SK-N-SH (cell line): ENCODE measurements at regions not wholly inside any gene's neighbourhood (a gene's known extent, or its start where the extent isn't known, plus 50 kb on each side); places are given as distances from the start of the nearest gene placed in this dataset.

Experiments
- CTCF ChIA-PET: fragments of 300-600, 350-600 bp; formaldehyde crosslinking; extraction: SDS; loops from one replicate; lab custom pipeline; 2021; lab: Yijun Ruan, JAX
- POLR2A ChIA-PET: fragments of 350-600 bp; sonication (Branson Sonifier 250); formaldehyde crosslinking; extraction: SDS; loops from one replicate; lab custom pipeline; 2020; ENCODE audit warnings: antibody characterized with exemption, inconsistent platforms; lab: Yijun Ruan, JAX
- DNase-seq: peaks from one replicate; pipeline ENCODE4 v3.0.0; 2012
- H2AFZ ChIP-seq: fragments of 200-600 bp; sonication (generic); 2 replicates; pipeline ENCODE4 v1.8.1; 2016; ENCODE audit warnings: antibody characterized with exemption, mild to moderate bottlenecking, low read depth
- H3F3A ChIP-seq: fragments of 200-600 bp; sonication (generic); replicated peaks from 2 replicates; pipeline ENCODE3; 2016; ENCODE audit warnings: antibody characterized with exemption, mild to moderate bottlenecking; ENCODE audit not compliant: insufficient read depth
- H3K27ac ChIP-seq, 2 experiments: fragments of 200-500 bp in 1 of 2; fragments of 200-600 bp in 1 of 2; sonication (Bioruptor generic) in 1 of 2; sonication (generic), shearing (Covaris generic) in 1 of 2; 2 replicates each; pipeline versions ENCODE4 v1.5.1 to v1.6.1; 2014 to 2016; ENCODE audit warnings: low read depth in 2 of 2, inconsistent platforms in 1 of 2, low read length in 1 of 2, mild to moderate bottlenecking in 1 of 2, mixed read lengths in 1 of 2
- H3K27me3 ChIP-seq: fragments of 200-600 bp; sonication (generic), shearing (Covaris generic); 2 replicates; pipeline ENCODE4 v1.6.1; 2016; ENCODE audit warnings: mixed run types; ENCODE audit not compliant: insufficient read depth
- H3K36me3 ChIP-seq, 2 experiments: fragments of 200-500 bp in 1 of 2; fragments of 200-600 bp in 1 of 2; sonication (Bioruptor generic) in 1 of 2; sonication (generic) in 1 of 2; replicated peaks in 1 of 2; 2 replicates each; pipeline versions ENCODE3 to v1.5.1; 2014 to 2016; ENCODE audit warnings: low read length in 1 of 2, mild to moderate bottlenecking in 1 of 2; ENCODE audit not compliant: insufficient read depth in 2 of 2, control insufficient read depth in 1 of 2
- H3K4me1 ChIP-seq, 2 experiments: fragments of 200-500 bp in 1 of 2; fragments of 200-600 bp in 1 of 2; sonication (Bioruptor generic) in 1 of 2; sonication (generic), shearing (Covaris generic) in 1 of 2; 2 replicates each; pipeline versions ENCODE4 v1.5.1 to v1.6.1; 2014 to 2016; ENCODE audit warnings: low read depth in 1 of 2, low read length in 1 of 2, mixed run types in 1 of 2; ENCODE audit not compliant: insufficient read depth in 2 of 2, control insufficient read depth in 1 of 2
- H3K4me2 ChIP-seq: fragments of 200-600 bp; sonication (generic), shearing (Covaris generic); 2 replicates; pipeline ENCODE4 v1.6.1; 2017; ENCODE audit warnings: mixed run types
- H3K4me3 ChIP-seq, 2 experiments: fragments of 200-500 bp in 1 of 2; fragments of 200-600 bp in 1 of 2; sonication (Bioruptor generic) in 1 of 2; sonication (generic), shearing (Covaris generic) in 1 of 2; 2 replicates each; pipeline versions ENCODE4 v1.5.1 to v1.8.1; 2014 to 2016; ENCODE audit warnings: low read depth in 2 of 2, inconsistent platforms in 1 of 2, low read length in 1 of 2, mild to moderate bottlenecking in 1 of 2, mixed read lengths in 1 of 2, moderate library complexity in 1 of 2
- H3K79me2 ChIP-seq: fragments of 200-600 bp; sonication (generic); 2 replicates; pipeline ENCODE4 v1.8.1; 2017; ENCODE audit warnings: mild to moderate bottlenecking; ENCODE audit not compliant: insufficient read depth
- H3K9ac ChIP-seq: fragments of 200-600 bp; sonication (generic); 2 replicates; pipeline ENCODE4 v1.6.1; 2017; ENCODE audit warnings: mixed run types
- H3K9me2 ChIP-seq: fragments of 200-600 bp; sonication (generic); 2 replicates; pipeline ENCODE4 v1.6.1; 2017; ENCODE audit warnings: mixed run types
- H3K9me3 ChIP-seq: fragments of 200-600 bp; sonication (generic); 2 replicates; pipeline ENCODE4 v1.6.1; 2017; ENCODE audit warnings: mixed run types, mild to moderate bottlenecking, moderate library complexity
- H4K20me1 ChIP-seq: fragments of 200-600 bp; sonication (generic); 2 replicates; pipeline ENCODE4 v1.6.1; 2017; ENCODE audit warnings: mild to moderate bottlenecking, mixed run types; ENCODE audit not compliant: insufficient read depth
- ELF1 ChIP-seq: IDR thresholded peaks from 2 replicates; pipeline ENCODE4 v1.4.0; 2012
- FOXJ3 ChIP-seq: sonication (generic); formaldehyde crosslinking; IDR thresholded peaks from 2 replicates; pipeline ENCODE4 v1.5.1; 2020; ENCODE audit warnings: mild to moderate bottlenecking, missing genetic modification reagents
- MEF2A ChIP-seq: IDR thresholded peaks from 2 replicates; pipeline ENCODE4 v1.4.0; 2012; ENCODE audit warnings: low read depth, borderline replicate concordance
- MXI1 ChIP-seq: IDR thresholded peaks from 2 replicates; pipeline ENCODE4 v1.6.1; 2012; ENCODE audit warnings: mild to moderate bottlenecking, low read depth, low read length, improper control_type of control experiment
- PBX3 ChIP-seq: IDR thresholded peaks from 2 replicates; pipeline ENCODE4; 2012
- POLR2AphosphoS5 ChIP-seq: IDR thresholded peaks from 2 replicates; pipeline ENCODE4 v1.6.1; 2012; ENCODE audit warnings: low read depth, low read length
- RFX5 ChIP-seq: IDR thresholded peaks from 2 replicates; pipeline ENCODE4 v1.6.1; 2012; ENCODE audit warnings: mild to moderate bottlenecking, improper control_type of control experiment, low read length
- RXRA ChIP-seq: IDR thresholded peaks from 2 replicates; pipeline ENCODE4 v1.4.0; 2012; ENCODE audit warnings: low read depth, mild to moderate bottlenecking, borderline replicate concordance
- SIN3A ChIP-seq: IDR thresholded peaks from 2 replicates; pipeline ENCODE4 v1.6.1; 2012; ENCODE audit warnings: low read depth, mild to moderate bottlenecking, low read length, moderate library complexity, borderline replicate concordance
- SMC3 ChIP-seq: IDR thresholded peaks from 2 replicates; pipeline ENCODE4 v1.6.1; 2012; ENCODE audit warnings: low read depth, low read length, improper control_type of control experiment
- ZBTB33 ChIP-seq: IDR thresholded peaks from 2 replicates; pipeline ENCODE4 v1.4.0; 2012; ENCODE audit warnings: low read depth, borderline replicate concordance
- WGBS: methylation state at CpG from one replicate; pipeline ENCODE4 v1.1.6; 2017; ENCODE audit warnings: low lambda C conversion rate; 5-methylcytosine and 5-hydroxymethylcytosine counted together
- TF ChIP-seq, protein P1 (sequence below): fragments of 150-350 bp; IDR thresholded peaks from 2 replicates; pipeline ENCODE4 v1.6.1; 2016; ENCODE audit warnings: mild to moderate bottlenecking, low read depth, low read length
- TF ChIP-seq, protein P2 (sequence below): IDR thresholded peaks from 2 replicates; pipeline ENCODE4 v1.4.0; 2012; ENCODE audit warnings: low read depth, borderline replicate concordance
- TF ChIP-seq, protein P3 (sequence below): fragments of 150-350 bp; IDR thresholded peaks from 2 replicates; pipeline ENCODE4 v1.6.1; 2017; ENCODE audit warnings: antibody characterized with exemption, low read length, low read depth, borderline replicate concordance

GRCh38 chr2:58740426-58740825, 499.3 kb upstream of the FANCL start:
- H3K4me1 ChIP-seq, result no peaks in the 10 kb centered on the region
- H3K36me3 ChIP-seq, result no peaks in the 10 kb centered on the region
- H3K9me3 ChIP-seq, result no peaks in the 10 kb centered on the region
- H3K27ac ChIP-seq, result no peak overlapping the region
- TF ChIP-seq RFX5, result no peak
- TF ChIP-seq SMC3, result no peak
- no peak for TF ChIP-seq SIN3A
- TF ChIP-seq ELF1, result no peak
- TF ChIP-seq MXI1, result no peak
- no peak for TF ChIP-seq ZBTB33
- TF ChIP-seq FOXJ3, result no peak
- TF ChIP-seq, protein P1, sequence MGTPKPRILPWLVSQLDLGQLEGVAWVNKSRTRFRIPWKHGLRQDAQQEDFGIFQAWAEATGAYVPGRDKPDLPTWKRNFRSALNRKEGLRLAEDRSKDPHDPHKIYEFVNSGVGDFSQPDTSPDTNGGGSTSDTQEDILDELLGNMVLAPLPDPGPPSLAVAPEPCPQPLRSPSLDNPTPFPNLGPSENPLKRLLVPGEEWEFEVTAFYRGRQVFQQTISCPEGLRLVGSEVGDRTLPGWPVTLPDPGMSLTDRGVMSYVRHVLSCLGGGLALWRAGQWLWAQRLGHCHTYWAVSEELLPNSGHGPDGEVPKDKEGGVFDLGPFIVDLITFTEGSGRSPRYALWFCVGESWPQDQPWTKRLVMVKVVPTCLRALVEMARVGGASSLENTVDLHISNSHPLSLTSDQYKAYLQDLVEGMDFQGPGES, result no peak
- TF ChIP-seq POLR2AphosphoS5, result no peak
- TF ChIP-seq, protein P2, sequence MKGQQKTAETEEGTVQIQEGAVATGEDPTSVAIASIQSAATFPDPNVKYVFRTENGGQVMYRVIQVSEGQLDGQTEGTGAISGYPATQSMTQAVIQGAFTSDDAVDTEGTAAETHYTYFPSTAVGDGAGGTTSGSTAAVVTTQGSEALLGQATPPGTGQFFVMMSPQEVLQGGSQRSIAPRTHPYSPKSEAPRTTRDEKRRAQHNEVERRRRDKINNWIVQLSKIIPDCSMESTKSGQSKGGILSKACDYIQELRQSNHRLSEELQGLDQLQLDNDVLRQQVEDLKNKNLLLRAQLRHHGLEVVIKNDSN, result no peak
- TF ChIP-seq MEF2A, result no peak
- no peak for TF ChIP-seq RXRA
- TF ChIP-seq, protein P3, sequence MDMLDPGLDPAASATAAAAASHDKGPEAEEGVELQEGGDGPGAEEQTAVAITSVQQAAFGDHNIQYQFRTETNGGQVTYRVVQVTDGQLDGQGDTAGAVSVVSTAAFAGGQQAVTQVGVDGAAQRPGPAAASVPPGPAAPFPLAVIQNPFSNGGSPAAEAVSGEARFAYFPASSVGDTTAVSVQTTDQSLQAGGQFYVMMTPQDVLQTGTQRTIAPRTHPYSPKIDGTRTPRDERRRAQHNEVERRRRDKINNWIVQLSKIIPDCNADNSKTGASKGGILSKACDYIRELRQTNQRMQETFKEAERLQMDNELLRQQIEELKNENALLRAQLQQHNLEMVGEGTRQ, result no peak
- no peak for TF ChIP-seq PBX3
- H3F3A ChIP-seq, result no peaks in the 10 kb centered on the region
- no peak overlapping the region for H3K4me2 ChIP-seq
- ChIA-PET CTCF (no interaction called here), POLR2A (no interaction called here)
- H4K20me1 ChIP-seq, result no peaks in the 10 kb centered on the region
- H3K9me2 ChIP-seq, result no peaks in the 10 kb centered on the region
- no peak overlapping the region for H3K4me3 ChIP-seq
- no peak for DNase-seq
- H3K9ac ChIP-seq, result no peak overlapping the region
- 18% methylated on average over 1 of the region's 1 CpG for WGBS
- H3K79me2 ChIP-seq, result no peaks in the 10 kb centered on the region
- no peaks in the 10 kb centered on the region for H3K27me3 ChIP-seq
- no peak overlapping the region for H2AFZ ChIP-seq
